GM06990 (cell line): ENCODE measurements at regions not wholly inside any gene's neighbourhood (a gene's known extent, or its start where the extent isn't known, plus 50 kb on each side); places are given as distances from the start of the nearest gene placed in this dataset.

Experiments
- DNase-seq: peaks from one replicate; pipeline ENCODE4 v3.0.0-alpha.2; 2011; ENCODE audit not compliant: insufficient read length; ENCODE audit errors: extremely low read depth
- H3K27me3 ChIP-seq: replicated peaks from 2 replicates; pipeline ENCODE4 v1.6.0; 2011; ENCODE audit warnings: low read length; ENCODE audit not compliant: control insufficient read depth, insufficient read depth
- H3K36me3 ChIP-seq: 2 replicates; pipeline ENCODE4 v1.5.1; 2011; ENCODE audit warnings: low read length; ENCODE audit not compliant: control insufficient read depth, insufficient read depth
- H3K4me3 ChIP-seq: replicated peaks from 2 replicates; pipeline ENCODE4 v1.5.1; 2011; ENCODE audit warnings: low read depth, mild to moderate bottlenecking, control low read depth, low read length
- TF ChIP-seq, protein P1 (sequence below): IDR thresholded peaks from 2 replicates; pipeline ENCODE4 v1.5.1; 2011; ENCODE audit warnings: low read length, control low read depth, mild to moderate bottlenecking, inconsistent platforms; ENCODE audit not compliant: insufficient read depth, poor library complexity, severe bottlenecking

DNA sequence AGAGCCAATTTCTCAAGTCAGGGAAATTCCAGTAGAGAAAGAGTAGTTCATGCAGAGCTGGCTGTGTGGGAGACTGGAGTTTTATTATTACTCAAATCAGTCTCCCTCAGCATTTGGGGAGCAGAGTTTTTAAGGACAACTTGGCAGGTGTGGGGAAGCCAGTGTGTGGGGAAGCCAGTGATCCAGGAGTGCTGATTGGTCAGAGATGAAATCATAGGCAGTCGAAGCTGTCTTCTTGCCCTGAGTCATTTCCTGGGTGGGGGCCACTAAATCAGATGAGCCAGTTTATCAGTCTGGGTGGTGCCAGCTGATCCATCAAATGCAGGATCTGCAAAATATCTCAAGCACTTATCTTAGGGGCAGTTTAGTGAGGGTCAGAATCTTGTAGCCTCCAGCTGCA is 194.6 kb upstream of the NRG3 start:
- Histone ChIP-seq H3K4me3 (no peak overlapping the region), H3K36me3 (no peaks in the 10 kb centered on the region), H3K27me3 (no peaks in the 10 kb centered on the region)
- no peak for DNase-seq
- TF ChIP-seq, protein P1, sequence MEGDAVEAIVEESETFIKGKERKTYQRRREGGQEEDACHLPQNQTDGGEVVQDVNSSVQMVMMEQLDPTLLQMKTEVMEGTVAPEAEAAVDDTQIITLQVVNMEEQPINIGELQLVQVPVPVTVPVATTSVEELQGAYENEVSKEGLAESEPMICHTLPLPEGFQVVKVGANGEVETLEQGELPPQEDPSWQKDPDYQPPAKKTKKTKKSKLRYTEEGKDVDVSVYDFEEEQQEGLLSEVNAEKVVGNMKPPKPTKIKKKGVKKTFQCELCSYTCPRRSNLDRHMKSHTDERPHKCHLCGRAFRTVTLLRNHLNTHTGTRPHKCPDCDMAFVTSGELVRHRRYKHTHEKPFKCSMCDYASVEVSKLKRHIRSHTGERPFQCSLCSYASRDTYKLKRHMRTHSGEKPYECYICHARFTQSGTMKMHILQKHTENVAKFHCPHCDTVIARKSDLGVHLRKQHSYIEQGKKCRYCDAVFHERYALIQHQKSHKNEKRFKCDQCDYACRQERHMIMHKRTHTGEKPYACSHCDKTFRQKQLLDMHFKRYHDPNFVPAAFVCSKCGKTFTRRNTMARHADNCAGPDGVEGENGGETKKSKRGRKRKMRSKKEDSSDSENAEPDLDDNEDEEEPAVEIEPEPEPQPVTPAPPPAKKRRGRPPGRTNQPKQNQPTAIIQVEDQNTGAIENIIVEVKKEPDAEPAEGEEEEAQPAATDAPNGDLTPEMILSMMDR = no peak

DNA sequence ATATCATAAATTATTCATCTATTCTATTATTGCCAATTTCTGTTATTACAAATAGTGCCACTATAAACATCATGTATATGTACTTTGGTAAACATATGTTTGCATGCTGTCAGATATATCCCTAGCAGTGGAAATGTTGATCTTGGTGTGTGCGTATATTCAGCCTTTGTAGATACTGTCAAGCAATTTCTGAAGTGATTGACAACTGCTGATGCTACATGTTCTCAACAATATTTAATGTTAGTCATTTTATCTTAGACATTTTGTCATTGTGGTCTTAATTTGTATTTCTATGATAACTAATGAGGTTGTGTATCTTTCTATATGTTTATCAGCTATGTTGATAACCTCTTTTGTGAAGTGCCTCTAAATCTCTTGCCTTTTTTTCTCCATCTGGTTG is 186.5 kb upstream of the NRG3 start:
- TF ChIP-seq, protein P1 = no peak
- Histone ChIP-seq H3K4me3 (no peak overlapping the region), H3K27me3 (no peaks in the 10 kb centered on the region), H3K36me3 (no peaks in the 10 kb centered on the region)
- no peak for DNase-seq

DNA sequence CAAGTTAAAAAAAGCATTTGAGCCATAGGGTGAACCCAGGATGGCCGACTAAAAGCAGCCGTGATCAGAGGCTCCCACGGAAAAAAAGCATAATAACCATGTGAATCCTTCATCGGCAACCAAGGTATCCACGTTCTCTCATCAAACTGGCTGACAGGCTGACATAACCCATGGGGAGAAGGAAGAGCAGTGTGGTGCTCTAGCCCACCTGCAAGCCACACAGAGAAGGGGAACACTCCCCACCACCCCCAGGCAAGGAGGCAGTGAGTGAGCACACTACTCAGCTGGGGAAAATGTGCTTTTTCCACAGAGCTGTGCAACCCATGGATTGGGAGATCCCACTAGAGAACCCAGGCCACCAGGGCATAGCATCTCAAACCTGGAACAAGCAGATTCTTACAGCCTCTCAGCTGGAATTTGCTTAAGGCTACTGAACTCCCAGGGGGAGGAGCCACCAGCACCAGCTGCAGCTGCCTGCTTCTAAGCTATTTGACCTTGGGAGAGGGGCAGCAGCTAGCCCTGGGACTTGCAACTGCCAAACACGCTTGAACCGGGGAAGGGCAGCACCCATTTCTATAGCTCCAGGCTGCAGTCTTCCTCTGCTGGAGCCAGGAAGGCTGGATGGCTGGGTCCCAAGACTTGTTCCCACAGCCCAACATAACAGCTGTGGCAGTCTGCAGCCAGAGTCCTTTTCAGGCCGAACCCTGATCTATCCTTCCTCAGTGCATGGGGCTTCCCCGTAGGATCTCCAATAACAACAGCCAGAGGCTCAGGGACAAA is 178.2 kb upstream of the NRG3 start:
- TF ChIP-seq, protein P1 = no peak
- DNase-seq = no peak
- H3K27me3 ChIP-seq = no peaks in the 10 kb centered on the region
- no peak overlapping the region for H3K4me3 ChIP-seq
- no peaks in the 10 kb centered on the region for H3K36me3 ChIP-seq

DNA sequence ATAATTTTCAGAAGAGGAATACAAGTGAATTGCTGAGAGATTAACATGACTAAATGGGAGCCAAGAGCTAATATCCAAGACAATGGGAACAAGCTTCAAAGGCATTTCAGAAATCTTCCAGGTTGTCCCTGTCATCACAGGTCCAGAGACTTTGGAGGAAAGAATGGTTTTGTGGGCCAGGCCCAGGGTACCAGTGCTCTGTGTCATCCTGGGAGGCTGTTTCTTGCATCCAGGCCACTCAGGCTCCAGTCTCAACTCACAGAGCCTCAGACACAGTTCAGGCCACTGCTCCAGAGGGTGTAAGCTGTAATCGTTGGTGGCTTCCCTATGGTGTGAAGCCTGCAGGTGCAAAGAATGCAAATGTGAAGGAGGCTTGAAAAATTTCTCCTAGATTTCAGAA is 170.4 kb upstream of the NRG3 start:
- no peaks in the 10 kb centered on the region for H3K27me3 ChIP-seq
- TF ChIP-seq, protein P1 = no peak

DNA sequence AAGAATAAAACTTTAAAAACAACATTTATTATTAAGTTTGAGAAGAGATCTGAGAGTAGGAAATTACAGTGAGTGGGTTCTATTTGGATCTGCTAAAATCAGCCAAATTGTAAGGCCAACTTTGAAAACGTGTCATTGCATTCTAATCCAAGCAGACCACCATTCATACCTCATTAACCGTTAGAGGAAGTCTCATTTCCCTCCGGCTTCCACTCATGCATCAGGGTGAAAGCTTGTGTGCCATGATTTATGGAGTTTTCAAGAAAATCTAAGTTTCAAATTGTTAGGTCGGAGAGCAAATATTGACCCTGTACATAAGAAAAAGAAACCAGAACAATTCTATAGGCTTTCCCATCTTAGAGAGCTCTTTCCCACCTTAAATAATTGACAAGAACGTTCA is 166.6 kb upstream of the NRG3 start:
- Histone ChIP-seq H3K36me3 (no peaks in the 10 kb centered on the region), H3K4me3 (no peak overlapping the region), H3K27me3 (no peaks in the 10 kb centered on the region)
- TF ChIP-seq, protein P1 = no peak
- DNase-seq = no peak

More for the DNA sequence above, 170.4 kb upstream of the NRG3 start:
- no peaks in the 10 kb centered on the region for H3K36me3 ChIP-seq
- DNase-seq = no peak
- no peak overlapping the region for H3K4me3 ChIP-seq
